ENCODE measurements at regions not wholly inside any gene's neighbourhood (a gene's known extent, or its start where the extent isn't known, plus 50 kb on each side); places are given as distances from the start of the nearest gene placed in this dataset.

DNA sequence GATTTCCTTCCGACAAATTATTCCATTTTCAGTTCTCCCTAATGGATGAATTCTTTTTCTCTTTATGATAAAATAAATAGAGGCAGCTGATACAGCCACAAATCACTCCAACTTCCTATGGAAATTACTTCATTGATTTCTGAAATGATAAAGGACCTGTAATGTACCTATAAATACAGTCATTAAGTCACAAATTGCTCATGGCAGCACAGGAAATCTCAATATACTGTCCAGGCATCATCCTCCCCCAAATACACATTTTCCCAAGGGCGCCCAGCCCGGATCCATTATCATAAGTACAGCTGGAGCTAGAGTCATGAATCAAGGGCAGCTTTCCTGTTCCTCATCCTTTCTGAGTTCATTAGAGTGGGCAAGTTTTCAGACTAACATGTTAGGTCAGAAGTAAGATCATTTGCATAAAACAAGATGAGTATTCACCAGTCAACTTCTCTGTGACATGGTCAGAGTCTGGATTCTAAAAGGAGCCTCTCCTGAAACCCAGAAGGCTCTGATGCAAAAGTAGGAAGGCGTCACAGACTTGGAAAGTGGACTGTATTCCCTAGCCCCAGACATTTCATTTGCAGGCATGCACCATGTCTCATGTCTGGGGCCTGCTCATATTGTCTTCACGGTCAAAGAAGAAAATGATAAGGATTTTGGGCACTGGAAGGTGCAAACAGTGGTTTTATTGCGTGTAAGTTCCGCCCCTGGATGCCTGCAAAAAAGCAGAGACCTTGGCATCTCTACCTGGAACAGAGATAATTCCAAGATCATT is 383.2 kb downstream of the PLK2 start (continued):
- TF ChIP-seq HDAC2 (IDR thresholded peaks at IDR 0.05; ENCODE audit: borderline replicate concordance in 1 of 2, low read depth in 2 of 2, low read length in 2 of 2) = no peak
- no peak for TF ChIP-seq ZNF274 (IDR thresholded peaks at IDR 0.05; ENCODE audit: borderline replicate concordance, extremely low read depth, low read length)
- TF ChIP-seq RFX5 (IDR thresholded peaks at IDR 0.05; ENCODE audit: borderline replicate concordance, low read depth, low read length) = no peak
- no peak for TF ChIP-seq POLR2AphosphoS5 (IDR thresholded peaks at IDR 0.05; ENCODE audit: low read depth, low read length)
- no peak for TF ChIP-seq CBX5 (IDR thresholded peaks at IDR 0.05; ENCODE audit: low read depth, low read length)
- no peak for TF ChIP-seq ASH2L (IDR thresholded peaks at IDR 0.05; ENCODE audit: low read length)
- TF ChIP-seq, protein P1, sequence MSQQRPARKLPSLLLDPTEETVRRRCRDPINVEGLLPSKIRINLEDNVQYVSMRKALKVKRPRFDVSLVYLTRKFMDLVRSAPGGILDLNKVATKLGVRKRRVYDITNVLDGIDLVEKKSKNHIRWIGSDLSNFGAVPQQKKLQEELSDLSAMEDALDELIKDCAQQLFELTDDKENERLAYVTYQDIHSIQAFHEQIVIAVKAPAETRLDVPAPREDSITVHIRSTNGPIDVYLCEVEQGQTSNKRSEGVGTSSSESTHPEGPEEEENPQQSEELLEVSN (IDR thresholded peaks at IDR 0.05) = no peak

All from H1 (cell line).